Testis (tissue), 2 donors: ENCODE measurements at regions not wholly inside any gene's neighbourhood (a gene's known extent, or its start where the extent isn't known, plus 50 kb on each side); places are given as distances from the start of the nearest gene placed in this dataset.

Source experiments
- POLR2A ChIP-seq: fragments of 450-650 bp; IDR thresholded peaks from one replicate; pipeline ENCODE4 v1.6.1; 2017; ENCODE audit warnings: antibody characterized with exemption, mild to moderate bottlenecking, moderate library complexity
- TF ChIP-seq, protein P1 (sequence below), 3 experiments: fragments of 450-650 bp in 2 of 3; fragments of 200-600 bp in 1 of 3; sonication (generic) in 1 of 3; IDR thresholded peaks; one replicate each; pipeline ENCODE4 v1.5.1; 2016 to 2019; ENCODE audit warnings: antibody characterized with exemption in 3 of 3, mild to moderate bottlenecking in 2 of 3, moderate library complexity in 1 of 3

DNA sequence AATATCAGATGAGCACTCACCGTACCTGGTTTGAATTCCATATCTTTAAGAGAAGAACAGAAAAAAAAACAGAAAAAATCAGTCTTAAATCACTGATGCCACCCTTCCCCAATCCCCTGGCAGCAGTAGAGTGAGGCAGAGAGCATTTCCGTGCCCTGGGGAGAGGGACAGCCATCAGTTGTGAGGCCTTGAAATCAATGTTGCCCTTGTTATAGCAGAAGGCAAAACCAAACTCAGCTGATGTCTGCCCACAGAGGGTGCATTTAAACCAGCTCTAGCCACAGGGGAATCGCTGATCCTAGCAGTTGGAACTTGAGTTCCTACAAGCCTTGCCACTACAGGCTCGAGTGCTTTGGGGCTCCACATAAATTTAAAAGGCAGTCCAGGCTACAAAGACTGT is 338.5 kb upstream of the FMR1 start:
- TF ChIP-seq, protein P1, sequence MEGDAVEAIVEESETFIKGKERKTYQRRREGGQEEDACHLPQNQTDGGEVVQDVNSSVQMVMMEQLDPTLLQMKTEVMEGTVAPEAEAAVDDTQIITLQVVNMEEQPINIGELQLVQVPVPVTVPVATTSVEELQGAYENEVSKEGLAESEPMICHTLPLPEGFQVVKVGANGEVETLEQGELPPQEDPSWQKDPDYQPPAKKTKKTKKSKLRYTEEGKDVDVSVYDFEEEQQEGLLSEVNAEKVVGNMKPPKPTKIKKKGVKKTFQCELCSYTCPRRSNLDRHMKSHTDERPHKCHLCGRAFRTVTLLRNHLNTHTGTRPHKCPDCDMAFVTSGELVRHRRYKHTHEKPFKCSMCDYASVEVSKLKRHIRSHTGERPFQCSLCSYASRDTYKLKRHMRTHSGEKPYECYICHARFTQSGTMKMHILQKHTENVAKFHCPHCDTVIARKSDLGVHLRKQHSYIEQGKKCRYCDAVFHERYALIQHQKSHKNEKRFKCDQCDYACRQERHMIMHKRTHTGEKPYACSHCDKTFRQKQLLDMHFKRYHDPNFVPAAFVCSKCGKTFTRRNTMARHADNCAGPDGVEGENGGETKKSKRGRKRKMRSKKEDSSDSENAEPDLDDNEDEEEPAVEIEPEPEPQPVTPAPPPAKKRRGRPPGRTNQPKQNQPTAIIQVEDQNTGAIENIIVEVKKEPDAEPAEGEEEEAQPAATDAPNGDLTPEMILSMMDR (IDR thresholded peaks at IDR 0.05): no peak
- TF ChIP-seq POLR2A: no peak
